ENCODE measurements at regions not wholly inside any gene's neighbourhood (a gene's known extent, or its start where the extent isn't known, plus 50 kb on each side); places are given as distances from the start of the nearest gene placed in this dataset.

- TF ChIP-seq ZNF274 (IDR thresholded peaks at IDR 0.05; ENCODE audit: low read depth, low read length) (no peak), SUZ12 (IDR thresholded peaks at IDR 0.05; ENCODE audit: extremely low read depth, insufficient read depth, insufficient read length) (no peak)
- no peaks in the 10 kb centered on the region for H3K27me3 ChIP-seq (ENCODE audit: insufficient read depth, insufficient read length)
- H3K36me3 ChIP-seq (ENCODE audit: insufficient read depth, insufficient read length, low read length): no peaks in the 10 kb centered on the region
- H3K9me3 ChIP-seq (ENCODE audit: insufficient read depth, low read length): no peaks in the 10 kb centered on the region
- no peak overlapping the region for H3K4me3 ChIP-seq (ENCODE audit: insufficient read length, low read depth)
- no peaks in the 10 kb centered on the region for H3K4me1 ChIP-seq (ENCODE audit: insufficient read depth, insufficient read length)
- no peak overlapping the region for H3K9ac ChIP-seq (ENCODE audit: insufficient read length, low read depth)
- no peak for DNase-seq (ENCODE audit: low read depth, low spot score)
These were observed 171.2 kb downstream of the TMA16 start for GRCh38 chr4:163665521-163666331.

DNA sequence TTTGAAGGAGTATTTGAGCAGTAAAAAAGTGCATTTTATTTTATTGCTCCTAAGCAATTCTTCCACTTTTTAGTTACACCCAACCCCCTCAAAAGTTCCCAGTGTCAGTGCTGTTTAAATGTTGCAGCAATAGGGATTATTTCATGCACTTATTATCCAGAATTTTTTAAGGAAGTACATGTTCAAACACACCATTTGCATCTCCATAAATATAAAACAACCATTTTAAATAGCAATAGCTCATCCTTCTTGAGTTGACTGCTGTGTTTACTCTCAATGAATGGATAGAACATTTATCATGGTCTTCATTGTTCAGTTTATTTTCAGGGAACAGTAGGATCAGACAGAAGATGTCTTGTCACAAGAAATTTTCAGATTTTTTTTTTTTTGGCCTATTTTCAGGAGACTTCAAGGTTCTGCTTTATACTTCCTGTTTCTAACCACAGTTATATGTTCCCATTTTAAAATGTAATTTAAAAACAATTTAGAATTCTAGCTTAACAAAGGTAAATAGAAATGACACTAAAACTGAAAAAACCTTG lies 171.9 kb downstream of the TMA16 start:
- DNase-seq (ENCODE audit: low read depth, low spot score): no peak
- no peaks in the 10 kb centered on the region for H3K9me3 ChIP-seq (ENCODE audit: insufficient read depth, low read length)
- no peak overlapping the region for H3K4me3 ChIP-seq (ENCODE audit: insufficient read length, low read depth)
- no peaks in the 10 kb centered on the region for H3K36me3 ChIP-seq (ENCODE audit: insufficient read depth, insufficient read length, low read length)
- no peak overlapping the region for H3K9ac ChIP-seq (ENCODE audit: insufficient read length, low read depth)
- no peaks in the 10 kb centered on the region for H3K27me3 ChIP-seq (ENCODE audit: insufficient read depth, insufficient read length)
- TF ChIP-seq SUZ12 (IDR thresholded peaks at IDR 0.05; ENCODE audit: extremely low read depth, insufficient read depth, insufficient read length) (no peak), ZNF274 (IDR thresholded peaks at IDR 0.05; ENCODE audit: low read depth, low read length) (no peak), YY1 (IDR thresholded peaks at IDR 0.05; ENCODE audit: insufficient read depth, insufficient read length) (no peak)
- no peaks in the 10 kb centered on the region for H3K4me1 ChIP-seq (ENCODE audit: insufficient read depth, insufficient read length)

- no peaks in the 10 kb centered on the region for H3K27me3 ChIP-seq (ENCODE audit: insufficient read depth, insufficient read length)
- DNase-seq (ENCODE audit: low read depth, low spot score): no peak
- H3K4me3 ChIP-seq (ENCODE audit: insufficient read length, low read depth): no peak overlapping the region
- TF ChIP-seq ZNF274 (IDR thresholded peaks at IDR 0.05; ENCODE audit: low read depth, low read length) (no peak), YY1 (IDR thresholded peaks at IDR 0.05; ENCODE audit: insufficient read depth, insufficient read length) (no peak), SUZ12 (IDR thresholded peaks at IDR 0.05; ENCODE audit: extremely low read depth, insufficient read depth, insufficient read length) (no peak)
- H3K9me3 ChIP-seq (ENCODE audit: insufficient read depth, low read length): no peaks in the 10 kb centered on the region
- H3K9ac ChIP-seq (ENCODE audit: insufficient read length, low read depth): no peak overlapping the region
- H3K4me1 ChIP-seq (ENCODE audit: insufficient read depth, insufficient read length): no peaks in the 10 kb centered on the region
- H3K36me3 ChIP-seq (ENCODE audit: insufficient read depth, insufficient read length, low read length): no peaks in the 10 kb centered on the region
These were observed 178.3 kb downstream of the TMA16 start for GRCh38 chr4:163672751-163673150.

- H3K36me3 ChIP-seq (ENCODE audit: insufficient read depth, insufficient read length, low read length): no peaks in the 10 kb centered on the region
- H3K9ac ChIP-seq (ENCODE audit: insufficient read length, low read depth): no peak overlapping the region
- H3K4me1 ChIP-seq (ENCODE audit: insufficient read depth, insufficient read length): no peaks in the 10 kb centered on the region
- no peaks in the 10 kb centered on the region for H3K27me3 ChIP-seq (ENCODE audit: insufficient read depth, insufficient read length)
- no peaks in the 10 kb centered on the region for H3K9me3 ChIP-seq (ENCODE audit: insufficient read depth, low read length)
- DNase-seq (ENCODE audit: low read depth, low spot score): no peak
- TF ChIP-seq SUZ12 (IDR thresholded peaks at IDR 0.05; ENCODE audit: extremely low read depth, insufficient read depth, insufficient read length) (no peak), ZNF274 (IDR thresholded peaks at IDR 0.05; ENCODE audit: low read depth, low read length) (no peak), YY1 (IDR thresholded peaks at IDR 0.05; ENCODE audit: insufficient read depth, insufficient read length) (no peak)
- H3K4me3 ChIP-seq (ENCODE audit: insufficient read length, low read depth): no peak overlapping the region
These were observed 179.6 kb downstream of the TMA16 start for GRCh38 chr4:163673848-163674697.

DNA sequence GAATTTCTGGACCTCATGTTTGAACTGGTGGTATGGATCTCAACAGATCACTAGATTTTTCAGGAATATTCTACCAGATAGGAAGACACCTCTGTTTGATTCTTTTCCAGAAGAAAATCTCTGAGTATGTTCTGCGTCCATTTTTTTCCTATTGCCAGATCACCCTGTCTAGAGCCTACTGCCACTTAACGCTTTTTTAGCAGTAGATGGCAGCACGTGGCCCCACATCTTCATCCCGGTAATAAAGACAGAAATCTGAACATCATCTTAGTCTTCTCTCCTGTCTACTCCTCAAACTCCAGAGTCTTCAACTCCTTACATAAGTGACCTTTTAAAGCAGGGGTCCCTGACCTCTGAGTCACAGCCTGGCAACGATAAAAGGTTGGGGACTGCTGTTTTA lies 184.7 kb downstream of the TMA16 start:
- TF ChIP-seq ZNF274 (IDR thresholded peaks at IDR 0.05; ENCODE audit: low read depth, low read length) (no peak), YY1 (IDR thresholded peaks at IDR 0.05; ENCODE audit: insufficient read depth, insufficient read length) (no peak), SUZ12 (IDR thresholded peaks at IDR 0.05; ENCODE audit: extremely low read depth, insufficient read depth, insufficient read length) (no peak)
- H3K36me3 ChIP-seq (ENCODE audit: insufficient read depth, insufficient read length, low read length): no peaks in the 10 kb centered on the region
- no peak for DNase-seq (ENCODE audit: low read depth, low spot score)
- no peak overlapping the region for H3K9ac ChIP-seq (ENCODE audit: insufficient read length, low read depth)
- no peaks in the 10 kb centered on the region for H3K4me1 ChIP-seq (ENCODE audit: insufficient read depth, insufficient read length)
- H3K27me3 ChIP-seq (ENCODE audit: insufficient read depth, insufficient read length): no peaks in the 10 kb centered on the region
- no peak overlapping the region for H3K4me3 ChIP-seq (ENCODE audit: insufficient read length, low read depth)
- no peaks in the 10 kb centered on the region for H3K9me3 ChIP-seq (ENCODE audit: insufficient read depth, low read length)

GRCh38 chr4:163680386-163681098 lies 186.1 kb downstream of the TMA16 start:
- no peak overlapping the region for H3K9ac ChIP-seq (ENCODE audit: insufficient read length, low read depth)
- H3K27me3 ChIP-seq (ENCODE audit: insufficient read depth, insufficient read length): no peaks in the 10 kb centered on the region
- H3K4me3 ChIP-seq (ENCODE audit: insufficient read length, low read depth): no peak overlapping the region
- no peak for DNase-seq (ENCODE audit: low read depth, low spot score)
- H3K9me3 ChIP-seq (ENCODE audit: insufficient read depth, low read length): no peaks in the 10 kb centered on the region
- no peaks in the 10 kb centered on the region for H3K4me1 ChIP-seq (ENCODE audit: insufficient read depth, insufficient read length)
- TF ChIP-seq SUZ12 (IDR thresholded peaks at IDR 0.05; ENCODE audit: extremely low read depth, insufficient read depth, insufficient read length) (no peak), ZNF274 (IDR thresholded peaks at IDR 0.05; ENCODE audit: low read depth, low read length) (no peak)
- H3K36me3 ChIP-seq (ENCODE audit: insufficient read depth, insufficient read length, low read length): no peaks in the 10 kb centered on the region

Data from NT2/D1 (cell line).